Fibroblast of mammary gland (primary cell): ENCODE measurements at regions not wholly inside any gene's neighbourhood (a gene's known extent, or its start where the extent isn't known, plus 50 kb on each side); places are given as distances from the start of the nearest gene placed in this dataset.

ENCODE experiments used
- DNase-seq: peaks from one replicate; pipeline ENCODE4 v3.0.0-alpha.2; 2010; ENCODE audit warnings: low read depth
- H3K4me3 ChIP-seq: 2 replicates; pipeline ENCODE4 v1.5.1; 2011; ENCODE audit warnings: low read depth, mild to moderate bottlenecking, low read length, moderate library complexity; ENCODE audit not compliant: control insufficient read depth
- CTCF ChIP-seq: conservative IDR thresholded peaks from 2 replicates; pipeline ENCODE4 v1.5.1; 2011; ENCODE audit warnings: low read depth, low read length, inconsistent platforms; ENCODE audit not compliant: control insufficient read depth, insufficient read depth

DNA sequence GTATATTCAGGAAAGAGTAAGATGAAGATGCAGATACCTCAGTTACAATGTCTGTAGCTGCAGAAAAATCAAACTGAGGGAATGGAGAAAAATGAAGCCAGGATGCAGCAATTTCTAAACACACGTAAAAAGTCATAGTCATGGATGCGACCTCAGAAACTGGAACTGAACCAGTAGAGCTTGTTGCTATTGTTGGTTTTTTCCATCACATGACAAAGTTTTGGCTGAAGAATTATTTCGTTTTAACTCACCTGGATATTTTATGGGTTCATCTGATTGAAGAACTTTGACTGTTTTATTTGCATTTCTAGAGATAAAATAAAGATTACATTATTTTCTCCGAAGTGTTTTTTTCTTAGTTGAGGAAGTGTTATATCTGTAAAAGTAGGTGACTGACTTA, 591.2 kb downstream of the ZBBX start:
- H3K4me3 ChIP-seq = no peak overlapping the region
- DNase-seq = no peak
- no peak for TF ChIP-seq CTCF

- no peak for DNase-seq
- no peak overlapping the region for H3K4me3 ChIP-seq
- no peak for TF ChIP-seq CTCF
Observed at GRCh38 chr3:166785876-166786275, 594.2 kb downstream of the ZBBX start.

DNA sequence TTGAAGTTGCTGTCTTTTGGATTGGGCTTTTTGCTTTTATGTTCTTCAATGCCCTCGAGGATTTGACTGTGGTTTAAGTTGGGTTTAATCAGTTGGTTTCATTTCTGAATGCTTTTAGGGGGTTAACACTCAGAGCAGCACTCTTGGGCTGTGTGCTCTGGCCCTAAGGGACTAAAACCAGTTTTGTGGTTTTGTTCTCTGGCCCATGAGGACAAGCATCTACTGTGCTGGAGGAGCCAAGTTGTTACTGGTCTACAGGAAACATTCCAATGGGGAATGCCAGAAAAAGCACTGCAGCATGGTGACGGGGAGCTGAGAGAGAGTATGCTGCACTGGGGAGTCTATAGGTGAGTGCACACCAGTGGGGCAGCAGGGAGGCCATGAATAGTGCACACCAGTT, 596.9 kb downstream of the ZBBX start:
- H3K4me3 ChIP-seq = no peak overlapping the region
- no peak for DNase-seq
- no peak for TF ChIP-seq CTCF

- no peak overlapping the region for H3K4me3 ChIP-seq
- TF ChIP-seq CTCF = no peak
- DNase-seq = no peak
Observed at GRCh38 chr3:166764698-166765318, 615.3 kb downstream of the ZBBX start.

DNA sequence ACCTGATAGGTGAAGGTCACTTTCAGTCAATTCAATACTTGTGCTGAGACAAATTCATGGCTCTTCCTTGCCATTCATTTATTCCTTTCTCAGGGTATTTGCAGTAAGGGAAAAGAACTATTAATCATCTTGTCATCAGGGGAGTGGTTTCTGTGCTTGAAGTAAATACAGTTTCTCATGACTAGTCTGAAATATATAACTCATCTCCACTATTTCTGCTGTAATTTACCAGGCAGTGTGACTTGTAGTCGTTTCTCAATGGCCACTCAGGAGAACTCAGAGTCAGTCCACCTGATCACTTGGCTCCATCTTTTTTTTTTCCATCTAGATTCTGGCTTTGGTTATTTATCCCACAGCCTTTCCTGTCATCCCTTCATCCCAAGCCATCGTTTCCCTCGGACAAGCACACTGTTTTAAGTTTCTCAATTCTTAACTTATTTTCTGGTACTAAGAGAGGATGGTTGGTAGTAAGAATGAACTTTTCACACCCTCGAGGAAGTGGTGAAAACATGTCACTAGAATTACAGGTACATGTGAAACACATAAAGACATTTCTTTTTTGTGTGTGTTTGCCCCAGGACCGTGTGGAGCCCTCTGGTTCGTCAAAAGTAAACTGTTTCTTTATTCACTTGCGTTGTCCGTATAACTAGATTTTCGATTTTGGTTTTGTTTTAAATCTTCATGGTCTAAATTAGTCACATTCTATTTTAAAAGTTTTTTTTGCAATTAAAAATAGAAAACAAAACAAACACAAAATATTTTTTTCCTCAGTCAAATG, 620.2 kb downstream of the ZBBX start:
- TF ChIP-seq CTCF = no peak
- no peak overlapping the region for H3K4me3 ChIP-seq
- DNase-seq = no peak

DNA sequence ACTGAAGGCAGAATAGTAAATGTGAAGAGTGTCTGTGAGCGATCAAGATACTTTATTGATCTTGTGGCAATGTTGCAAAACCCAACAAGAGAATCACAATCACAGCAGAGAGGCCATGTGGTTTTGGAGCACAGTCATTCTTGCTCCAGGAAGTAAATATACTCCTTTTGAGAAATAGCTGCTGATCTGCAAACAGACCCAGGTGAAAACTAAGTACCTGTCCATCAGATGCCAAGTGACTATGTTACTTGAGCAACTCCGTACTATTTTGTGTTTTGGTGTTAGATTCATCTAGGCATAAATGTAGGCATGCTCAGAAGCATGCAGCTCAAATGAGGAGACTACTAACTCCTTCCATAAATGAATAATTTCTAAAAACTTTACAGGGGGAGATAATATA, 627.9 kb downstream of the ZBBX start:
- no peak for TF ChIP-seq CTCF
- no peak overlapping the region for H3K4me3 ChIP-seq

More for the DNA sequence above, 627.9 kb downstream of the ZBBX start:
- DNase-seq = no peak
